ENCODE measurements at regions not wholly inside any gene's neighbourhood (a gene's known extent, or its start where the extent isn't known, plus 50 kb on each side); places are given as distances from the start of the nearest gene placed in this dataset.

- CTCF ChIA-PET: no interaction called here
- no peak for DNase-seq (ENCODE audit: extremely low spot score)
These were observed 224.3 kb upstream of the EEF2KMT start for GRCh38 chr16:5321930-5322329.

DNA sequence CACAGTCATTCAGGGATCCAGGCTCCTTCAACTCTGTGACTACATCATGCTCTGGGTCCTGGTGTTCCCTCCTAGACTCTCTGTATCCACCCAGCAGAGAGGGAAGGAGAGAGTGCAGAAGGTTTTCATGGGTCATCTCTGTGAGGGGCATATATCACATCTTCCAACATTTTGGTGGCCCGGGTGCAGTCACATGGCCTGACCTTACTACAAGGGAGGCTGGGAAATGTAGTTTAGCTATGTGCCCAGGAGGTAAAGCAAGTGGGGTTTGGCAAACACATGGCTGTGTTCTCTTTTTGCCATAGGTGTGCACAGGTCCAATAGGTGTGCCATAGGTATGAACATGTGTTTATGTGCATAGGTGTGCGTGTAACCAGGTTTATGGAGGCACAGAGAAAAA is 222.2 kb upstream of the EEF2KMT start:
- ChIA-PET POLR2A (no interaction called here), CTCF (no interaction called here)
- TF ChIP-seq ELF4 (IDR thresholded peaks at IDR 0.05) (no peak), NFRKB (IDR thresholded peaks at IDR 0.05) (no peak), FOXK2 (IDR thresholded peaks at IDR 0.05) (no peak), FOXA1 (IDR thresholded peaks at IDR 0.05) (no peak), HDGF (IDR thresholded peaks at IDR 0.05; ENCODE audit: borderline replicate concordance) (no peak), LEF1 (IDR thresholded peaks at IDR 0.05; ENCODE audit: borderline replicate concordance) (no peak), BHLHE40 (IDR thresholded peaks at IDR 0.05; ENCODE audit: borderline replicate concordance) (no peak), ZNF384 (IDR thresholded peaks at IDR 0.05) (no peak), SUZ12 (IDR thresholded peaks at IDR 0.05) (no peak), SP1 (IDR thresholded peaks at IDR 0.05) (no peak), L3MBTL2 (conservative IDR thresholded peaks at IDR 0.05) (no peak), ARNT (IDR thresholded peaks at IDR 0.05) (no peak), CTBP1 (IDR thresholded peaks at IDR 0.05; ENCODE audit: borderline replicate concordance) (no peak), TARDBP (IDR thresholded peaks at IDR 0.05) (no peak), FOXM1 (IDR thresholded peaks at IDR 0.05; ENCODE audit: borderline replicate concordance) (no peak)
- TF ChIP-seq, protein P1, sequence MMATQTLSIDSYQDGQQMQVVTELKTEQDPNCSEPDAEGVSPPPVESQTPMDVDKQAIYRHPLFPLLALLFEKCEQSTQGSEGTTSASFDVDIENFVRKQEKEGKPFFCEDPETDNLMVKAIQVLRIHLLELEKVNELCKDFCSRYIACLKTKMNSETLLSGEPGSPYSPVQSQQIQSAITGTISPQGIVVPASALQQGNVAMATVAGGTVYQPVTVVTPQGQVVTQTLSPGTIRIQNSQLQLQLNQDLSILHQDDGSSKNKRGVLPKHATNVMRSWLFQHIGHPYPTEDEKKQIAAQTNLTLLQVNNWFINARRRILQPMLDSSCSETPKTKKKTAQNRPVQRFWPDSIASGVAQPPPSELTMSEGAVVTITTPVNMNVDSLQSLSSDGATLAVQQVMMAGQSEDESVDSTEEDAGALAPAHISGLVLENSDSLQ (IDR thresholded peaks at IDR 0.05): no peak
- no peak for DNase-seq (ENCODE audit: extremely low spot score)

More at GRCh38 chr16:5321930-5322329, 224.3 kb upstream of the EEF2KMT start:
- POLR2A ChIA-PET: no interaction called here
- no peak for TF ChIP-seq NFRKB (IDR thresholded peaks at IDR 0.05)

DNA sequence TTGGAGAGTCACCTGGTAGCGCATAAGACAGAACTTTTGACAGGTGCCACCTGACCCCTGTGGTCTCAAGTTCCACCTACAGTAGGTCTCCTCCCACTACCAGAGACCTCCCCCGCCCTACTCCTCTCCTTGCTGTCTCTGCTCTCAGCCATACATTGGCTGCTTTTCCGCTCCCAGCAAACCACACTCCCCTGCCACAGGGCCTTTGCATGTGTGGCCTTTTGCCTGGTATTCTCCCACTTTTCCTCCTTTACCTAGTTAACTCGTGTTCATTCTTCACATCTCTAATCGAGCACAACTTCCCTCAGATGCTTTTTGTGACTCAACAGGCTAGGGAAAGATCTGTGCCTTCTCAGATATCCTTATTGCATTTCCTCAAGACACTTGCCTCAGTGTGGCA is 218.3 kb upstream of the EEF2KMT start:
- ChIA-PET CTCF (no interaction called here), POLR2A (no interaction called here)
- TF ChIP-seq HDGF (IDR thresholded peaks at IDR 0.05; ENCODE audit: borderline replicate concordance) (no peak), ZNF384 (IDR thresholded peaks at IDR 0.05) (no peak), L3MBTL2 (conservative IDR thresholded peaks at IDR 0.05) (no peak), SUZ12 (IDR thresholded peaks at IDR 0.05) (no peak), TARDBP (IDR thresholded peaks at IDR 0.05) (no peak), FOXM1 (IDR thresholded peaks at IDR 0.05; ENCODE audit: borderline replicate concordance) (no peak), ARNT (IDR thresholded peaks at IDR 0.05) (no peak), ELF4 (IDR thresholded peaks at IDR 0.05) (no peak), FOXA1 (IDR thresholded peaks at IDR 0.05) (no peak), NFRKB (IDR thresholded peaks at IDR 0.05) (no peak), BHLHE40 (IDR thresholded peaks at IDR 0.05; ENCODE audit: borderline replicate concordance) (no peak), LEF1 (IDR thresholded peaks at IDR 0.05; ENCODE audit: borderline replicate concordance) (no peak)
- TF ChIP-seq, protein P1 (IDR thresholded peaks at IDR 0.05): no peak
- no peak for DNase-seq (ENCODE audit: extremely low spot score)

GRCh38 chr16:5314377-5314776 is 216.8 kb upstream of the EEF2KMT start:
- ChIA-PET POLR2A (no interaction called here), CTCF (no interaction called here)
- no peak for TF ChIP-seq FOXK2 (IDR thresholded peaks at IDR 0.05)
- no peak for TF ChIP-seq ARNT (IDR thresholded peaks at IDR 0.05)
- TF ChIP-seq HDGF (IDR thresholded peaks at IDR 0.05; ENCODE audit: borderline replicate concordance): no peak
- no peak for TF ChIP-seq ELF4 (IDR thresholded peaks at IDR 0.05)
- no peak for TF ChIP-seq TARDBP (IDR thresholded peaks at IDR 0.05)
- TF ChIP-seq BHLHE40 (IDR thresholded peaks at IDR 0.05; ENCODE audit: borderline replicate concordance): no peak
- no peak for TF ChIP-seq SUZ12 (IDR thresholded peaks at IDR 0.05)
- TF ChIP-seq CTBP1 (IDR thresholded peaks at IDR 0.05; ENCODE audit: borderline replicate concordance): no peak
- no peak for TF ChIP-seq LEF1 (IDR thresholded peaks at IDR 0.05; ENCODE audit: borderline replicate concordance)
- no peak for TF ChIP-seq SP1 (IDR thresholded peaks at IDR 0.05)
- TF ChIP-seq ZNF384 (IDR thresholded peaks at IDR 0.05): no peak
- TF ChIP-seq, protein P1 (IDR thresholded peaks at IDR 0.05): no peak
- TF ChIP-seq L3MBTL2 (conservative IDR thresholded peaks at IDR 0.05): no peak
- no peak for TF ChIP-seq FOXM1 (IDR thresholded peaks at IDR 0.05; ENCODE audit: borderline replicate concordance)
- TF ChIP-seq NFRKB (IDR thresholded peaks at IDR 0.05): no peak
- TF ChIP-seq FOXA1 (IDR thresholded peaks at IDR 0.05): no peak
- no peak for DNase-seq (ENCODE audit: extremely low spot score)

- DNase-seq (ENCODE audit: extremely low spot score): no peak
- no peak for TF ChIP-seq ZNF384 (IDR thresholded peaks at IDR 0.05)
- no peak for TF ChIP-seq FOXM1 (IDR thresholded peaks at IDR 0.05; ENCODE audit: borderline replicate concordance)
- TF ChIP-seq, protein P1 (IDR thresholded peaks at IDR 0.05): no peak
- TF ChIP-seq LEF1 (IDR thresholded peaks at IDR 0.05; ENCODE audit: borderline replicate concordance): no peak
- TF ChIP-seq BHLHE40 (IDR thresholded peaks at IDR 0.05; ENCODE audit: borderline replicate concordance): no peak
- no peak for TF ChIP-seq CTBP1 (IDR thresholded peaks at IDR 0.05; ENCODE audit: borderline replicate concordance)
- POLR2A ChIA-PET: no interaction called here
- CTCF ChIA-PET: no interaction called here
These were observed 212.5 kb upstream of the EEF2KMT start for GRCh38 chr16:5309946-5310611.

GRCh38 chr16:5305023-5305422 is 207.4 kb upstream of the EEF2KMT start:
- ChIA-PET CTCF (no interaction called here), POLR2A (no interaction called here)
- DNase-seq (ENCODE audit: extremely low spot score): no peak
- TF ChIP-seq SUZ12 (IDR thresholded peaks at IDR 0.05): no peak
- no peak for TF ChIP-seq SP1 (IDR thresholded peaks at IDR 0.05)
- TF ChIP-seq NFRKB (IDR thresholded peaks at IDR 0.05): no peak
- TF ChIP-seq L3MBTL2 (conservative IDR thresholded peaks at IDR 0.05): no peak
- TF ChIP-seq FOXA1 (IDR thresholded peaks at IDR 0.05): no peak
- no peak for TF ChIP-seq CTBP1 (IDR thresholded peaks at IDR 0.05; ENCODE audit: borderline replicate concordance)
- no peak for TF ChIP-seq LEF1 (IDR thresholded peaks at IDR 0.05; ENCODE audit: borderline replicate concordance)
- no peak for TF ChIP-seq BHLHE40 (IDR thresholded peaks at IDR 0.05; ENCODE audit: borderline replicate concordance)
- TF ChIP-seq, protein P1 (IDR thresholded peaks at IDR 0.05): no peak
- TF ChIP-seq TARDBP (IDR thresholded peaks at IDR 0.05): no peak
- no peak for TF ChIP-seq HDGF (IDR thresholded peaks at IDR 0.05; ENCODE audit: borderline replicate concordance)
- no peak for TF ChIP-seq FOXM1 (IDR thresholded peaks at IDR 0.05; ENCODE audit: borderline replicate concordance)
- TF ChIP-seq FOXK2 (IDR thresholded peaks at IDR 0.05): no peak
- no peak for TF ChIP-seq ELF4 (IDR thresholded peaks at IDR 0.05)
- no peak for TF ChIP-seq ZNF384 (IDR thresholded peaks at IDR 0.05)
